GM23338 (cell line): ENCODE measurements at regions not wholly inside any gene's neighbourhood (a gene's known extent, or its start where the extent isn't known, plus 50 kb on each side); places are given as distances from the start of the nearest gene placed in this dataset.

Source experiments
- EZH2 ChIP-seq: fragments of 200-600 bp; sonication (generic); IDR thresholded peaks from one replicate; pipeline ENCODE4 v1.8.0; 2017; ENCODE audit warnings: antibody characterized with exemption, mild to moderate bottlenecking, low read depth; ENCODE audit not compliant: unreplicated experiment
- JUNB ChIP-seq: IDR thresholded peaks from one replicate; pipeline ENCODE4 v1.6.1; 2016; ENCODE audit warnings: antibody characterized with exemption; ENCODE audit not compliant: unreplicated experiment
- POLR2AphosphoS5 ChIP-seq: IDR thresholded peaks from 2 replicates; pipeline ENCODE4 v1.6.1; 2016; ENCODE audit warnings: antibody characterized with exemption, low read depth
- REST ChIP-seq: IDR thresholded peaks from one replicate; pipeline ENCODE4 v1.6.1; 2018; ENCODE audit warnings: antibody characterized with exemption; ENCODE audit not compliant: unreplicated experiment
- STAT1 ChIP-seq: IDR thresholded peaks from one replicate; pipeline ENCODE4 v1.6.1; 2016; ENCODE audit warnings: antibody characterized with exemption; ENCODE audit not compliant: unreplicated experiment
- ZNF114 ChIP-seq: fragments of 250-450 bp; sonication (Bioruptor Pico); IDR thresholded peaks from 2 replicates; pipeline ENCODE4 v1.5.0; 2020; ENCODE audit warnings: mild to moderate bottlenecking, moderate library complexity
- ZNF331 ChIP-seq: fragments of 250-450 bp; sonication (Bioruptor Pico); IDR thresholded peaks from 2 replicates; pipeline ENCODE4 v1.5.0; 2020; ENCODE audit warnings: low read depth, mild to moderate bottlenecking, moderate library complexity
- TF ChIP-seq, protein P1 (sequence below), 2 experiments: fragments of 200-600 bp in 1 of 2; sonication (generic) in 1 of 2; conservative IDR thresholded peaks; 2 replicates each; pipeline versions ENCODE4 v1.5.1 to v1.6.1; 2016 to 2017; ENCODE audit warnings: antibody characterized with exemption in 2 of 2, low read depth in 2 of 2, mild to moderate bottlenecking in 2 of 2, moderate library complexity in 1 of 2

DNA sequence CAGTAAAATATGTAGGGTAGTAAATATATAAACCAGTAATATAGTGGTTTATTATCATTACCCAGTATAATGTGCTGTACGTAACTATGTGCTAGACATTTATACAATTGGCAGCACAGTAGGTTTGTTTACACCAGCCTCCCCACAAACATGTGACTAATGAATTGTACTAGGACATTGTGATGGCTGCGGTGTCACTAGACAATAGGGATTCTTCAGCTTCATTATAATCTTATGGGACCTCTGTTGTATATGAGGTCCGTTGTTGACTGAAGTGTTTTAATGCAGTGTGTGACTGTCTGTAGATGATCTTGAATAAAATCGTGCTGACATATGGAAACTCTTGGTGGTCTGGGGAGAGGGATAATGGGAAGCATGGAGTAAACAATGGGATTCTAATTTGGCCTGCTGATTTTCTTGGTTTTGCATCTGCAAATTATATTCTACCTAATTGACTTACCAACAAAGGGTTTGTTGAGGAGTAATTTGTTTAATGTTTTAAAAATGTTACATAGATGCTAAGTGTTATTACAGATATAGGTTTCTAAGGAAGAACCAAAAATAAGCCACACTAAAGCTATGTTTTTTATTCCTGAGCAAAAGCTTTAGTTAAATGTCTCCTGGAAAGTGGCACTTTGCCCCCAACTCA is 496.5 kb upstream of the TBL1XR1 start:
- TF ChIP-seq, protein P1, sequence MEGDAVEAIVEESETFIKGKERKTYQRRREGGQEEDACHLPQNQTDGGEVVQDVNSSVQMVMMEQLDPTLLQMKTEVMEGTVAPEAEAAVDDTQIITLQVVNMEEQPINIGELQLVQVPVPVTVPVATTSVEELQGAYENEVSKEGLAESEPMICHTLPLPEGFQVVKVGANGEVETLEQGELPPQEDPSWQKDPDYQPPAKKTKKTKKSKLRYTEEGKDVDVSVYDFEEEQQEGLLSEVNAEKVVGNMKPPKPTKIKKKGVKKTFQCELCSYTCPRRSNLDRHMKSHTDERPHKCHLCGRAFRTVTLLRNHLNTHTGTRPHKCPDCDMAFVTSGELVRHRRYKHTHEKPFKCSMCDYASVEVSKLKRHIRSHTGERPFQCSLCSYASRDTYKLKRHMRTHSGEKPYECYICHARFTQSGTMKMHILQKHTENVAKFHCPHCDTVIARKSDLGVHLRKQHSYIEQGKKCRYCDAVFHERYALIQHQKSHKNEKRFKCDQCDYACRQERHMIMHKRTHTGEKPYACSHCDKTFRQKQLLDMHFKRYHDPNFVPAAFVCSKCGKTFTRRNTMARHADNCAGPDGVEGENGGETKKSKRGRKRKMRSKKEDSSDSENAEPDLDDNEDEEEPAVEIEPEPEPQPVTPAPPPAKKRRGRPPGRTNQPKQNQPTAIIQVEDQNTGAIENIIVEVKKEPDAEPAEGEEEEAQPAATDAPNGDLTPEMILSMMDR (conservative IDR thresholded peaks at IDR 0.05; ENCODE audit: low read depth in 2 of 2), result no peak
- TF ChIP-seq REST (no peak), JUNB (no peak), POLR2AphosphoS5 (no peak), EZH2 (no peak), STAT1 (no peak), ZNF114 (CRISPR knock-in tag) (no peak), ZNF331 (CRISPR knock-in tag) (no peak)
